Suprapubic skin (tissue), 4 donors: ENCODE measurements at regions not wholly inside any gene's neighbourhood (a gene's known extent, or its start where the extent isn't known, plus 50 kb on each side); places are given as distances from the start of the nearest gene placed in this dataset.

Source experiments
- CTCF ChIP-seq, 2 donors: fragments of 200-600 bp in 1 of 2; fragments of 450-650 bp in 1 of 2; sonication (generic) in 1 of 2; IDR thresholded peaks; one replicate each; pipeline ENCODE4 v1.5.1; 2016 to 2019; ENCODE audit warnings: antibody characterized with exemption in 2 of 2, mild to moderate bottlenecking in 1 of 2, moderate library complexity in 1 of 2
- EP300 ChIP-seq: sonication (generic); formaldehyde crosslinking; IDR thresholded peaks from one replicate; pipeline ENCODE4 v1.6.1; 2017; ENCODE audit warnings: antibody characterized with exemption
- POLR2AphosphoS5 ChIP-seq, 3 donors: sonication (generic); formaldehyde crosslinking; IDR thresholded peaks; one replicate each; pipeline ENCODE4 v1.6.1; 2017; ENCODE audit warnings: antibody characterized with exemption in 3 of 3

GRCh38 chr1:95770581-95770980 lies 536.6 kb downstream of the RWDD3 start:
- no peak for TF ChIP-seq EP300
- no peak for TF ChIP-seq POLR2AphosphoS5 (IDR thresholded peaks at IDR 0.05)
- TF ChIP-seq CTCF (IDR thresholded peaks at IDR 0.05) = no peak
